ENCODE measurements at regions not wholly inside any gene's neighbourhood (a gene's known extent, or its start where the extent isn't known, plus 50 kb on each side); places are given as distances from the start of the nearest gene placed in this dataset.
A peak's percentile ranks its signal among the peaks of the same experiment; 100 is the strongest.

- H3K27ac ChIP-seq: no peak overlapping the region
- 85 to 86% methylated on average over 3 of the region's 3 CpGs for WGBS, 2 donors
- H3K4me3 ChIP-seq: no peak overlapping the region
- TF ChIP-seq POLR2AphosphoS5 (IDR thresholded peaks at IDR 0.05) (no peak), EP300 (IDR thresholded peaks at IDR 0.05) (no peak), POLR2A (IDR thresholded peaks at IDR 0.05) (no peak)
- TF ChIP-seq, protein P1, sequence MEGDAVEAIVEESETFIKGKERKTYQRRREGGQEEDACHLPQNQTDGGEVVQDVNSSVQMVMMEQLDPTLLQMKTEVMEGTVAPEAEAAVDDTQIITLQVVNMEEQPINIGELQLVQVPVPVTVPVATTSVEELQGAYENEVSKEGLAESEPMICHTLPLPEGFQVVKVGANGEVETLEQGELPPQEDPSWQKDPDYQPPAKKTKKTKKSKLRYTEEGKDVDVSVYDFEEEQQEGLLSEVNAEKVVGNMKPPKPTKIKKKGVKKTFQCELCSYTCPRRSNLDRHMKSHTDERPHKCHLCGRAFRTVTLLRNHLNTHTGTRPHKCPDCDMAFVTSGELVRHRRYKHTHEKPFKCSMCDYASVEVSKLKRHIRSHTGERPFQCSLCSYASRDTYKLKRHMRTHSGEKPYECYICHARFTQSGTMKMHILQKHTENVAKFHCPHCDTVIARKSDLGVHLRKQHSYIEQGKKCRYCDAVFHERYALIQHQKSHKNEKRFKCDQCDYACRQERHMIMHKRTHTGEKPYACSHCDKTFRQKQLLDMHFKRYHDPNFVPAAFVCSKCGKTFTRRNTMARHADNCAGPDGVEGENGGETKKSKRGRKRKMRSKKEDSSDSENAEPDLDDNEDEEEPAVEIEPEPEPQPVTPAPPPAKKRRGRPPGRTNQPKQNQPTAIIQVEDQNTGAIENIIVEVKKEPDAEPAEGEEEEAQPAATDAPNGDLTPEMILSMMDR (IDR thresholded peaks at IDR 0.05): no peak
- H3K36me3 ChIP-seq: no peaks in the 10 kb centered on the region
- H3K4me1 ChIP-seq: no peaks in the 10 kb centered on the region
- no peaks in the 10 kb centered on the region for H3K9me3 ChIP-seq
- H3K27me3 ChIP-seq: no peaks in the 10 kb centered on the region
- no peak for DNase-seq
- no peak for ATAC-seq (ENCODE audit: low FRiP score in 2 of 2)
These were observed 1100.4 kb upstream of the COX7C start for GRCh38 chr5:85517386-85517785.

GRCh38 chr5:85533341-85534047 is 1084.2 kb upstream of the COX7C start:
- ATAC-seq (ENCODE audit: low FRiP score in 2 of 2): no peak

DNA sequence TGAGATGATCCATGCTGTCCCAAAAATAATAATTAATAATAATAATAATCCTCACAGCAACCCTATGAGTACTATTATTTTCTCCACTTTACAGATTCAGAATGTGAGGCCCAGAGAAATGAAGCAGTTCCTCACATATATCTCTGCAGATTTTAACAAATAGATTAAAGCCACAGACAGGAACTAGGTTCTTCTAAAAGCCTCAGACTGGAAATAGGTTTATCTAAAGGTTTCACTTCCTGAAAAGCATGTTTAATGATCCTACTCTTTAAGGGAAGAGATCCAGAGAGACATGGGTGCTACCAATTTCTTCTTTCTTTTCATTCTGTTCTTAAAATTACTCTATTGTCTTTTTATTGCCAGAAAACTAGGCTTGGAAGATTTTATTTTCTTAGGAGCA is 1079.4 kb upstream of the COX7C start:
- ATAC-seq (ENCODE audit: low FRiP score in 2 of 2) (no peak), DNase-seq (no peak)
- no peaks in the 10 kb centered on the region for H3K9me3 ChIP-seq
- no peaks in the 10 kb centered on the region for H3K27me3 ChIP-seq
- no peak overlapping the region for H3K27ac ChIP-seq
- H3K4me1 ChIP-seq: no peaks in the 10 kb centered on the region
- no peaks in the 10 kb centered on the region for H3K36me3 ChIP-seq
- TF ChIP-seq POLR2A (IDR thresholded peaks at IDR 0.05): no peak
- TF ChIP-seq, protein P1 (IDR thresholded peaks at IDR 0.05): no peak
- TF ChIP-seq EP300 (IDR thresholded peaks at IDR 0.05): no peak
- TF ChIP-seq POLR2AphosphoS5 (IDR thresholded peaks at IDR 0.05): no peak
- no peak overlapping the region for H3K4me3 ChIP-seq

More at GRCh38 chr5:85533341-85534047, 1084.2 kb upstream of the COX7C start:
- H3K4me1 ChIP-seq: no peaks in the 10 kb centered on the region
- no peak for TF ChIP-seq POLR2AphosphoS5 (IDR thresholded peaks at IDR 0.05)
- TF ChIP-seq, protein P1 (IDR thresholded peaks at IDR 0.05): no peak
- no peak for TF ChIP-seq POLR2A (IDR thresholded peaks at IDR 0.05)
- TF ChIP-seq EP300 (IDR thresholded peaks at IDR 0.05): no peak
- H3K4me3 ChIP-seq: no peak overlapping the region
- no peaks in the 10 kb centered on the region for H3K9me3 ChIP-seq
- no peaks in the 10 kb centered on the region for H3K27me3 ChIP-seq
- no peak for DNase-seq
- no peak overlapping the region for H3K27ac ChIP-seq
- WGBS, 2 donors: 71 to 73% methylated on average over 4 of the region's 4 CpGs
- no peaks in the 10 kb centered on the region for H3K36me3 ChIP-seq

- ATAC-seq (ENCODE audit: low FRiP score in 2 of 2) (no peak), DNase-seq (no peak)
- Histone ChIP-seq H3K4me3 (no peak overlapping the region), H3K27ac (no peak overlapping the region), H3K9me3 (no peaks in the 10 kb centered on the region), H3K36me3 (no peaks in the 10 kb centered on the region), H3K27me3 (no peaks in the 10 kb centered on the region), H3K4me1 (no peaks in the 10 kb centered on the region)
- 24 to 47% methylated on average over 2 of the region's 2 CpGs for WGBS, 2 donors
- TF ChIP-seq POLR2AphosphoS5 (IDR thresholded peaks at IDR 0.05) (no peak), EP300 (IDR thresholded peaks at IDR 0.05) (no peak), POLR2A (IDR thresholded peaks at IDR 0.05) (no peak)
- TF ChIP-seq, protein P1 (IDR thresholded peaks at IDR 0.05): no peak
These were observed 1072.6 kb upstream of the COX7C start for GRCh38 chr5:85545129-85545528.

- Histone ChIP-seq H3K4me1 (no peaks in the 10 kb centered on the region), H3K27ac (no peak overlapping the region), H3K9me3 (peaks cover 0 to 3% (median 1%) of the 10 kb centered on the region in 4 donors), H3K27me3 (no peaks in the 10 kb centered on the region), H3K36me3 (no peaks in the 10 kb centered on the region), H3K4me3 (no peak overlapping the region)
- ATAC-seq (ENCODE audit: low FRiP score in 2 of 2): no peak
- TF ChIP-seq EP300 (IDR thresholded peaks at IDR 0.05): no peak
- TF ChIP-seq POLR2AphosphoS5 (IDR thresholded peaks at IDR 0.05): no peak
- TF ChIP-seq, protein P1 (IDR thresholded peaks at IDR 0.05): no peak
- no peak for TF ChIP-seq POLR2A (IDR thresholded peaks at IDR 0.05)
- 90 to 92% methylated on average over 10 of the region's 10 CpGs for WGBS, 2 donors
- peak in 1 of 2 donors; percentile 25 for DNase-seq
These were observed 1068.5 kb upstream of the COX7C start for GRCh38 chr5:85549229-85549628.

Data from upper lobe of left lung (tissue), 6 donors.